ENCODE measurements at regions not wholly inside any gene's neighbourhood (a gene's known extent, or its start where the extent isn't known, plus 50 kb on each side); places are given as distances from the start of the nearest gene placed in this dataset.
A peak's percentile ranks its signal among the peaks of the same experiment; 100 is the strongest.

- DNase-seq (ENCODE audit: low spot score) = peak; percentile 81
Measured at GRCh38 chr2:198706476-198707082, 751.2 kb downstream of the SATB2 start.

- no peak for DNase-seq (ENCODE audit: low spot score)
Measured at GRCh38 chr2:198703281-198703680, 754.5 kb downstream of the SATB2 start.

GRCh38 chr2:198702796-198703195 lies 754.9 kb downstream of the SATB2 start:
- DNase-seq (ENCODE audit: low spot score) = no peak

- DNase-seq (ENCODE audit: low spot score) = no peak
Measured at GRCh38 chr2:198701481-198701880, 756.3 kb downstream of the SATB2 start.

GRCh38 chr2:198700319-198700718 lies 757.4 kb downstream of the SATB2 start:
- no peak for DNase-seq (ENCODE audit: low spot score)

- DNase-seq (ENCODE audit: low spot score) = no peak
Measured at GRCh38 chr2:198698230-198698629, 759.5 kb downstream of the SATB2 start.

- no peak for DNase-seq (ENCODE audit: low spot score)
Measured at GRCh38 chr2:198697794-198698193, 759.9 kb downstream of the SATB2 start.

GRCh38 chr2:198697218-198697617 lies 760.5 kb downstream of the SATB2 start:
- no peak for DNase-seq (ENCODE audit: low spot score)

GRCh38 chr2:198695879-198696278 lies 761.9 kb downstream of the SATB2 start:
- no peak for DNase-seq (ENCODE audit: low spot score)

- no peak for DNase-seq (ENCODE audit: low spot score)
Measured at GRCh38 chr2:198692907-198693510, 764.7 kb downstream of the SATB2 start.

- DNase-seq (ENCODE audit: low spot score) = no peak
Measured at GRCh38 chr2:198691236-198691635, 766.5 kb downstream of the SATB2 start.

- no peak for DNase-seq (ENCODE audit: low spot score)
Measured at GRCh38 chr2:198664321-198664720, 793.4 kb downstream of the SATB2 start.

- no peak for DNase-seq (ENCODE audit: low spot score)
Measured at GRCh38 chr2:198662905-198663304, 794.8 kb downstream of the SATB2 start.

- no peak for DNase-seq (ENCODE audit: low spot score)
Measured at GRCh38 chr2:198660501-198660900, 797.2 kb downstream of the SATB2 start.

- DNase-seq (ENCODE audit: low spot score) = peak; percentile 14
Measured at GRCh38 chr2:198659096-198659870, 798.5 kb downstream of the SATB2 start.

- no peak for DNase-seq (ENCODE audit: low spot score)
Measured at GRCh38 chr2:198657512-198658121, 800.1 kb downstream of the SATB2 start.

GRCh38 chr2:198656869-198657268 lies 800.9 kb downstream of the SATB2 start:
- no peak for DNase-seq (ENCODE audit: low spot score)

GRCh38 chr2:198654646-198655045 lies 803.1 kb downstream of the SATB2 start:
- no peak for DNase-seq (ENCODE audit: low spot score)

GRCh38 chr2:198653311-198653710 lies 804.4 kb downstream of the SATB2 start:
- DNase-seq (ENCODE audit: low spot score) = no peak

- DNase-seq (ENCODE audit: low spot score) = no peak
Measured at GRCh38 chr2:198652461-198652860, 805.3 kb downstream of the SATB2 start.

- DNase-seq (ENCODE audit: low spot score) = no peak
Measured at GRCh38 chr2:198645816-198646215, 811.9 kb downstream of the SATB2 start.

GRCh38 chr2:198641161-198641560 lies 816.6 kb downstream of the SATB2 start:
- no peak for DNase-seq (ENCODE audit: low spot score)

GRCh38 chr2:198640463-198640862 lies 817.3 kb downstream of the SATB2 start:
- DNase-seq (ENCODE audit: low spot score) = no peak

Measured in umbilical cord (tissue), 1 donor.